NT2/D1 (cell line): ENCODE measurements at regions not wholly inside any gene's neighbourhood (a gene's known extent, or its start where the extent isn't known, plus 50 kb on each side); places are given as distances from the start of the nearest gene placed in this dataset.

Experiments
- DNase-seq: peaks from one replicate; pipeline ENCODE4 v3.0.0-alpha.2; 2011; ENCODE audit warnings: low read depth, low spot score
- H3K27me3 ChIP-seq: 2 replicates; pipeline ENCODE4 v1.6.0; 2011; ENCODE audit warnings: mild to moderate bottlenecking; ENCODE audit not compliant: insufficient read length, insufficient read depth
- H3K36me3 ChIP-seq: 2 replicates; pipeline ENCODE4 v1.6.1; 2011; ENCODE audit warnings: mild to moderate bottlenecking, low read length, mixed read lengths; ENCODE audit not compliant: insufficient read depth, insufficient read length
- H3K4me1 ChIP-seq: 2 replicates; pipeline ENCODE4 v1.5.1; 2011; ENCODE audit not compliant: insufficient read depth, insufficient read length
- H3K4me3 ChIP-seq: 2 replicates; pipeline ENCODE4 v1.5.1; 2011; ENCODE audit warnings: low read depth; ENCODE audit not compliant: insufficient read length
- H3K9ac ChIP-seq: 2 replicates; pipeline ENCODE4 v1.6.0; 2011; ENCODE audit warnings: low read depth; ENCODE audit not compliant: insufficient read length
- H3K9me3 ChIP-seq: 2 replicates; pipeline ENCODE4 v1.5.1; 2011; ENCODE audit warnings: mild to moderate bottlenecking, low read length; ENCODE audit not compliant: insufficient read depth
- SUZ12 ChIP-seq: IDR thresholded peaks from 2 replicates; pipeline ENCODE4 v1.6.1; 2011; ENCODE audit not compliant: insufficient read length, insufficient read depth; ENCODE audit errors: extremely low read depth
- YY1 ChIP-seq: IDR thresholded peaks from 2 replicates; pipeline ENCODE4 v1.6.1; 2011; ENCODE audit not compliant: insufficient read length, insufficient read depth
- ZNF274 ChIP-seq: IDR thresholded peaks from 2 replicates; pipeline ENCODE4 v1.6.1; 2011; ENCODE audit warnings: mild to moderate bottlenecking, low read depth, low read length

DNA sequence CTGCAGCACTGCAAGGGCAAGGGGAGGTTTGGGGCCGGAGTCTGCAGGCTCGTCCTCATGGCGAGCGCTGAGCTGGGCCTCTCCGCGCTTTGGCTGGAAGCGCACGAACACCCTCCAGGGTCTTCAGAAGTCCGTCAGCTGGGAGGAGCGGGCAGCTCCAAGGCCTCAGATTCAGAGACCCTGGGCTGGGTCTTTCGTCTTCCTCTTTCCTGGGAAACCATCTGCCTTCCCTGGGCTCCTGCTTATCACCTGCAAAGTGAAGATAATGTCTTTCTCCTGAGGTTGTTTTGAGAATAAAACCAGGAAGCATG is 525.6 kb downstream of the BRD1 start:
- no peaks in the 10 kb centered on the region for H3K9me3 ChIP-seq
- H3K9ac ChIP-seq = no peak overlapping the region
- no peak for DNase-seq
- H3K4me3 ChIP-seq = no peak overlapping the region
- no peaks in the 10 kb centered on the region for H3K36me3 ChIP-seq
- H3K4me1 ChIP-seq = peaks cover 3% of the 10 kb centered on the region
- no peak for TF ChIP-seq YY1
- no peak for TF ChIP-seq ZNF274
- no peak for TF ChIP-seq SUZ12
- H3K27me3 ChIP-seq = peaks cover 6% of the 10 kb centered on the region

DNA sequence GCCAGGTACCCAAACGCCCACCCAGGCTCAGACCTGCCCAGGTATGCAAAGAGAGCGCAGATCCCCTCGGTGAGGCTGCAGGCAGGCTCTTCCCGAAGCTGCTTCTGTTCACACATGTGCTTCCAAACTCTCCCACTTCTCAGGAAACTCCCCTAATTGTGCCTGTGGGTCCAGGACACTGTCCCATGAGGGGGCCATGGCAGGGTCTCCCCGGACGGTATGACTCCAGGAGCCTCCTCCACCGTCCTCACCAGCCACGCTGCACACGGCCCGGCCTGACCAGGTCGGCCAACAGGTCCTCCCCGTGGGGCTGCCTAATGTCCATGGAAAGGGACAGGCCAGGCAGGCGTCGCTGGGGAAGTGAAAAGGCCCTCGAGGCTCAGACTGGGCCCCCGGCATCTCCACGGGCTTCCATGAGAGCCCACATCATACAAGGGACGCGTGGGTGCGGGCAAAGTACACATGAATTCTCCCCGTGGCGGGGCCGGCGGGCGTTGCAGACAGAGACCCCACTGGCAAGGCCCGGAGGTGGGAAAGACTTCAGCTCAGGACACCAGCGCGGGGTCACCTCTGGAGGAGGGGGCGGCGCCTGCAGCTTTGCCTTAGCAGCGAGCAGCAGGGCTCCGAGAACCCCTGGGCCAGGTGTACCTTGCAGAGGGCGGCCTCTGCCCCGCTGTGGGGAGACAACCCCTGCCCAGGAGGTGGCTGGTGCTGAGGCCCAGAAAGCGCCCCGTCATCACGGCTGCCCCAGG is 526.1 kb downstream of the BRD1 start:
- no peak for TF ChIP-seq SUZ12
- no peak for TF ChIP-seq ZNF274
- H3K27me3 ChIP-seq = peaks cover 6% of the 10 kb centered on the region
- DNase-seq = no peak
- H3K9me3 ChIP-seq = no peaks in the 10 kb centered on the region
- H3K4me3 ChIP-seq = no peak overlapping the region
- no peaks in the 10 kb centered on the region for H3K36me3 ChIP-seq
- H3K9ac ChIP-seq = no peak overlapping the region
- H3K4me1 ChIP-seq = peaks cover 3% of the 10 kb centered on the region

DNA sequence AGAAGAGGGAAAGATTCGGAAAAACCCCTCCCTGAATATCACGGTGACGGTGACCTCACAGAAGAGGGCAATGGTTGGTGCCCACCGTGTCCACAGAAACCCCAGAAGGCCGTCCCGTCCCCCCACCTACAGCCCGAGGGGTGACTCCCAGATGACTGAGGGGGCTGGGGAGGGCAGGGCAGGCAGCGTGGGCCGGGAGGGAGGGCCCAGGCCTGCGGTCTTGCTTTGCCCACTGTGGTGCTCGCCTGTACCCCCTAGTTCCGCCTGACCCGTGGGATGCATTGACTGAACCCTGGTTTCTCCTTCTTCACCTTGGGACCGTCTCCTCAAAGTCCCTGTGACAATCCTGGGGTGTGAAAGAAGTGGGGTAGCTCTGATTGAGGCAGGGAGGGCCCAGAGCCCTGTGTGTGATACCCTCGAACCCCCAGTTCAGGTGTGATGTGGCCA is 526.7 kb downstream of the BRD1 start:
- DNase-seq = no peak
- Histone ChIP-seq H3K9me3 (no peaks in the 10 kb centered on the region), H3K9ac (no peak overlapping the region), H3K4me1 (peaks cover 3% of the 10 kb centered on the region), H3K27me3 (peaks cover 6% of the 10 kb centered on the region), H3K36me3 (no peaks in the 10 kb centered on the region), H3K4me3 (no peak overlapping the region)
- TF ChIP-seq SUZ12 (no peak), YY1 (no peak), ZNF274 (no peak)

DNA sequence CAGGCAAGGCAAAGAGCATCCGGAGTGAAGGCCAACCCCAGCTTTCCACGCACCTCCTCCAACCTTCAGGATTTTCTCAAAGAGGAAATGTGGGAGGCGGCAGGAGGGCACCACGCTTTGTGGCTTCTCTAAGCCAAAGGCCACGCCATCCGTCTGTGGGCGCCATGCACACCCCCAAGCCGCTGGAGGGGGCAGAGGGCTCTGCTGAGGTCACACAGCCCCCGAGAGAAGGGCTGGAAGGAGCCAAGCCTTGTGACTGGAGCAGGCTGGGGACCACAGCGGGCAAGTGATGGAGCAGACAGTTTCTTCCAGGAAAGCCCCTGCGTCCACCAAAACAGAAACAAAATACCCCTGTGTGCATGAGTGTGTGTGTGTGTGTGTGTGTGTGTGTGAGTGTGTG is 527.4 kb downstream of the BRD1 start:
- Histone ChIP-seq H3K9me3 (no peaks in the 10 kb centered on the region), H3K4me1 (no peaks in the 10 kb centered on the region), H3K4me3 (no peak overlapping the region), H3K9ac (no peak overlapping the region), H3K27me3 (peaks cover 6% of the 10 kb centered on the region), H3K36me3 (no peaks in the 10 kb centered on the region)
- TF ChIP-seq ZNF274 (no peak), SUZ12 (no peak), YY1 (no peak)
- no peak for DNase-seq

DNA sequence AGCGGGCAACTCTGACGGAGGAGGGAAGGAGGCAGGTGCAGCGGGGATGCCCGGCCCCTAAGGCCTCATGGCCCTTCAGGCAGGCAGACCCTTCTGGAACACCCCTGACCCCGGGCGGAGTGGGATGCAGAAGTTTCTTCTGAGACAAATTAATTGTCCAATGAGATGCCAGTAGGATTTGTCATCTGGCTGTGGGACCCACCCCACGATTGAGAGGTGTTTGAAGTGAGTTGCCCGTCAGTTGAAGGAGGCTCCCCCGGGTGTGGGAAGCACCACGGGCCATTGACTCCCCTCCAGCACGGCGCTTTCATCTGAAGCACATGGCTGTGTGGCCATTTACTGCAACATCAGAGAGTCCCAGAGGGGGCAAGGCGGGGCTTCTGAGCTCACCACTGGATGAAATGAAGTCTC is 527.8 kb downstream of the BRD1 start:
- H3K36me3 ChIP-seq = no peaks in the 10 kb centered on the region
- peaks cover 6% of the 10 kb centered on the region for H3K27me3 ChIP-seq
- no peaks in the 10 kb centered on the region for H3K4me1 ChIP-seq
- no peak for DNase-seq
- no peak overlapping the region for H3K4me3 ChIP-seq
- TF ChIP-seq SUZ12 (no peak), YY1 (no peak), ZNF274 (no peak)
- no peak overlapping the region for H3K9ac ChIP-seq
- no peaks in the 10 kb centered on the region for H3K9me3 ChIP-seq

DNA sequence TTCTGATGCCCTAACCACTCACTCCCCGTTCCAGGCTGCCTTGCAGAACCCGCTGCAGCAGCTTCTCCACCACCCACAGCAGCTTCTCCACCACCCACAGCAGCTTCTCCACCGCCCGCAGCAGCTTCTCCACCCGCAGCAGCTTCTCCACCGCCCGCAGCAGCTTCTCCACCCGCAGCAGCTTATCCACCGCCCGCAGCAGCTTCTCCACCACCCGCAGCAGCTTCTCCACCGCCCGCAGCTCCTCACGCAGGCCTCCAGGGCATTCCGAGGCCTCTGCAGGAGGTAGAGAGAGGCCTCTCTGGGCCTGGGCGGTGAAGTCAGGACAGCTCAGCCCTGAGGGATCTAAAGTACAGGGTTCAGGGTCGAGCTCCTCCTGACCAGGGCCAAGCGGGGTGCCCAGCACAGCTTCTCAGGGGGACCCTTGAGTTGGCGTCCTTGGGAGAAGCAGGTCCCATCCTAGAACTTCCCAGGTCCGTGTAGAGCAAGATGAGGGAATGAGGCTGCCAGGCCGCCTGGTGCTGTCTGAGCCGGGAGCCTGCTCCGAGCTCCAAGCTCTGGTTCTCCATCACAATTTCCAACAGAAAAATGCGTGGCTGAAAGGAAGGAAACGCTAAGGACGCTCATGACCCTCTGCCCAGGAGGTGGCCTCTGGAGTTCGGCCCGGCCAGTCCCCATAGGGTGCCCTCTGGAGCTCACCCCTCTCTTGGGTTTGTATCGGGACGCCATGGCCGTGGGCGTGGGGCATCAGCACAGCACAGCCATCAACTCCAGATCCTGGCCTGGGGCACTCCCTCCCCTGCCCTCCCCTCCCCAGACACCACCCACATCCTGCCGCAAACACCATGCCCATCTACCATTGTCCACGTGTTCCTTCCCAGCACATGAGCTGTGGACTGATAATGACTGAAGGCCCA is 528.6 kb downstream of the BRD1 start:
- Histone ChIP-seq H3K9me3 (no peaks in the 10 kb centered on the region), H3K27me3 (peaks cover 6% of the 10 kb centered on the region), H3K4me1 (no peaks in the 10 kb centered on the region), H3K36me3 (no peaks in the 10 kb centered on the region), H3K9ac (no peak overlapping the region), H3K4me3 (no peak overlapping the region)
- no peak for DNase-seq
- TF ChIP-seq ZNF274 = no peak
- TF ChIP-seq YY1 = no peak
- TF ChIP-seq SUZ12 = no peak

DNA sequence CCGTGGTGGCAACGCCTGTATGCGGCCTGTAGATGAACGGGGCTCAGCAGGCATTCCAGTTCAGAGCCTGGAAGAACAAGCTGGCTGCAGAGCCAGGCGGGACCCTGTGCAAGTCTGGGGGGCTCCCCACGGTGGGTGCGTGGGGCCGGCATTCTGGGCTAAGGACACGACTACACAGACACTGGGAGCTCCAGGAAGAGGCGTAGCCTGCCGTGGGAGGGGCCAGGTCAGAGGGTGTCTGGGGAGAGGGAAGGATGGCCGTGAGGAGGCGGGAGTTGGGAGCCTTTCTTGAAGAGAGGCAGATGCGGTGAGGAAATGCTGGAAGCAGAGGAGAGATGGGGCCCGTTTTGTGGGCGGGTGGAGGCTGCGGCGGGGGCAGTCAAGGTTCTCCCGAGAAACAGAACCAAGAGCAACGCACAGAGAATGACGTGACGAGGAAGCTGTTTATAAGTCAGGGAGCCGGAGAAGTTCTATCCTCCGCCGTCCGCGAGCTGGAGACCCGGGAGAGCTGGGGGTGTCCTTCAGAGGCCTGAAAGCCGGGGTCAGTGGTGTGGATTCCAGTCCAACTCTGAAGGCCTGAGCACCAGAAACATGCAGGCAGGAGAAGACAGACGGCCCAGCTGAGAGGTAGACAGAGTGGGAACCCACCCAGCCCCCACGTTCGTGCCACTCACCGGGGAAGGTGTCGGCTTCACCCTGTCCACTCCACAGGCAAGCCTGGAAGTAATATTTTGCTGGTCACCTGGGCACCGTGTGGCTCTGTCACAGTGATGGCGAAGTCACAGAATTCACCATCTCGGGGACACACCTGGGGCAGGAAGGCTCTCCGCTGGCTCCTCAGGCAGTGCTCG is 529.6 kb downstream of the BRD1 start:
- Histone ChIP-seq H3K4me3 (no peak overlapping the region), H3K27me3 (no peaks in the 10 kb centered on the region), H3K9me3 (no peaks in the 10 kb centered on the region)

More for the DNA sequence above, 529.6 kb downstream of the BRD1 start:
- Histone ChIP-seq H3K36me3 (no peaks in the 10 kb centered on the region), H3K4me1 (no peaks in the 10 kb centered on the region), H3K9ac (no peak overlapping the region)
- no peak for DNase-seq
- no peak for TF ChIP-seq SUZ12
- no peak for TF ChIP-seq YY1
- no peak for TF ChIP-seq ZNF274
